ENCODE measurements at regions not wholly inside any gene's neighbourhood (a gene's known extent, or its start where the extent isn't known, plus 50 kb on each side); places are given as distances from the start of the nearest gene placed in this dataset.

GRCh38 chr6:157768863-157769551 is 54.0 kb upstream of the SNX9 start:
- TF ChIP-seq POLR2A (IDR thresholded peaks at IDR 0.05; ENCODE audit: low read length): no peak
- no peak for TF ChIP-seq GATA1 (IDR thresholded peaks at IDR 0.05; ENCODE audit: low read depth, low read length)

All from erythroblast (primary cell).